ENCODE measurements at regions not wholly inside any gene's neighbourhood (a gene's known extent, or its start where the extent isn't known, plus 50 kb on each side); places are given as distances from the start of the nearest gene placed in this dataset.

GRCh38 chr3:68129065-68129464, 474.7 kb upstream of the SUCLG2 start:
- Histone ChIP-seq H3K36me3 (no peaks in the 10 kb centered on the region), H3K27ac (no peak overlapping the region)

GRCh38 chr3:68123231-68123630, 468.8 kb upstream of the SUCLG2 start:
- WGBS, 2 donors: 85 to 87% methylated on average over 4 of the region's 4 CpGs

More at GRCh38 chr3:68129065-68129464, 474.7 kb upstream of the SUCLG2 start:
- Histone ChIP-seq H3K4me3 (no peak overlapping the region), H3K9me3 (peaks cover 0 to 7% (median 0%) of the 10 kb centered on the region in 4 donors), H3K4me1 (no peaks in the 10 kb centered on the region), H3K27me3 (no peaks in the 10 kb centered on the region)
- TF ChIP-seq POLR2A (IDR thresholded peaks at IDR 0.05): no peak
- no peak for TF ChIP-seq CTCF (IDR thresholded peaks at IDR 0.05)
- TF ChIP-seq EP300 (IDR thresholded peaks at IDR 0.05): no peak
- 65 to 67% methylated on average over 3 of the region's 3 CpGs for WGBS, 2 donors
- no peak for DNase-seq (ENCODE audit: low spot score in 2 of 2)

GRCh38 chr3:68121287-68121686, 466.9 kb upstream of the SUCLG2 start:
- Histone ChIP-seq H3K36me3 (no peaks in the 10 kb centered on the region), H3K9me3 (no peaks in the 10 kb centered on the region), H3K27ac (no peak overlapping the region), H3K4me3 (no peak overlapping the region), H3K27me3 (no peaks in the 10 kb centered on the region), H3K4me1 (no peaks in the 10 kb centered on the region)
- no peak for TF ChIP-seq POLR2A (IDR thresholded peaks at IDR 0.05)
- TF ChIP-seq EP300 (IDR thresholded peaks at IDR 0.05): no peak
- no peak for TF ChIP-seq CTCF (IDR thresholded peaks at IDR 0.05)
- WGBS, 2 donors: 45 to 50% methylated on average over 1 of the region's 1 CpG
- DNase-seq (ENCODE audit: low spot score in 2 of 2): no peak

More at GRCh38 chr3:68123231-68123630, 468.8 kb upstream of the SUCLG2 start:
- Histone ChIP-seq H3K9me3 (no peaks in the 10 kb centered on the region), H3K4me3 (no peak overlapping the region), H3K27me3 (no peaks in the 10 kb centered on the region), H3K27ac (no peak overlapping the region), H3K4me1 (no peaks in the 10 kb centered on the region), H3K36me3 (no peaks in the 10 kb centered on the region)
- no peak for DNase-seq (ENCODE audit: low spot score in 2 of 2)
- TF ChIP-seq EP300 (IDR thresholded peaks at IDR 0.05) (no peak), POLR2A (IDR thresholded peaks at IDR 0.05) (no peak)

- WGBS, 2 donors: 85 to 92% methylated on average over 1 of the region's 1 CpG
- TF ChIP-seq EP300 (IDR thresholded peaks at IDR 0.05): no peak
- no peak for TF ChIP-seq CTCF (IDR thresholded peaks at IDR 0.05)
- no peak for TF ChIP-seq POLR2A (IDR thresholded peaks at IDR 0.05)
These were observed 462.2 kb upstream of the SUCLG2 start for GRCh38 chr3:68116580-68116979.

GRCh38 chr3:68103811-68104210, 449.4 kb upstream of the SUCLG2 start:
- peaks cover 0 to 6% (median 0%) of the 10 kb centered on the region in 4 donors for H3K9me3 ChIP-seq
- no peaks in the 10 kb centered on the region for H3K4me1 ChIP-seq
- H3K27me3 ChIP-seq: no peaks in the 10 kb centered on the region
- no peaks in the 10 kb centered on the region for H3K36me3 ChIP-seq
- DNase-seq (ENCODE audit: low spot score in 2 of 2): no peak
- 33 to 72% methylated on average over 1 of the region's 1 CpG for WGBS, 2 donors
- H3K4me3 ChIP-seq: no peak overlapping the region
- TF ChIP-seq POLR2A (IDR thresholded peaks at IDR 0.05) (no peak), EP300 (IDR thresholded peaks at IDR 0.05) (no peak), CTCF (IDR thresholded peaks at IDR 0.05) (no peak)
- no peak overlapping the region for H3K27ac ChIP-seq

More at GRCh38 chr3:68116580-68116979, 462.2 kb upstream of the SUCLG2 start:
- Histone ChIP-seq H3K4me3 (no peak overlapping the region), H3K4me1 (no peaks in the 10 kb centered on the region), H3K9me3 (no peaks in the 10 kb centered on the region), H3K36me3 (no peaks in the 10 kb centered on the region), H3K27me3 (no peaks in the 10 kb centered on the region), H3K27ac (no peak overlapping the region)
- no peak for DNase-seq (ENCODE audit: low spot score in 2 of 2)

GRCh38 chr3:68090571-68090970, 436.2 kb upstream of the SUCLG2 start:
- 29 to 49% methylated on average over 1 of the region's 1 CpG for WGBS, 2 donors
- H3K27ac ChIP-seq: no peak overlapping the region
- no peaks in the 10 kb centered on the region for H3K4me1 ChIP-seq
- H3K36me3 ChIP-seq: no peaks in the 10 kb centered on the region
- H3K27me3 ChIP-seq: no peaks in the 10 kb centered on the region
- H3K4me3 ChIP-seq: no peak overlapping the region
- no peak for TF ChIP-seq POLR2A (IDR thresholded peaks at IDR 0.05)
- no peak for TF ChIP-seq CTCF (IDR thresholded peaks at IDR 0.05)
- no peak for TF ChIP-seq EP300 (IDR thresholded peaks at IDR 0.05)
- no peak for DNase-seq (ENCODE audit: low spot score in 2 of 2)
- H3K9me3 ChIP-seq: no peaks in the 10 kb centered on the region

All from tibial nerve (tissue), 4 donors.